GM12878 (cell line): ENCODE measurements at regions not wholly inside any gene's neighbourhood (a gene's known extent, or its start where the extent isn't known, plus 50 kb on each side); places are given as distances from the start of the nearest gene placed in this dataset.

Experiments used
- ATAC-seq: fragments of 200-7000 bp; cut with Tn5 transposase; 3 replicates; pipeline ENCODE4 v1.9.1; 2020; ENCODE audit warnings: mild to moderate bottlenecking, moderate library complexity
- BruUV-seq: library from RNA; stranded (reverse); fragments of 400-500 nt; replicated peaks from 2 replicates; lab custom pipeline; 2021; lab: Mats Ljungman, UMichigan
- CTCF ChIA-PET: fragments of 300-600 bp; sonication (Branson Sonifier 250); formaldehyde crosslinking; extraction: SDS; loops from one replicate; lab custom pipeline; 2021; ENCODE audit warnings: inconsistent platforms; lab: Yijun Ruan, JAX
- POLR2A ChIA-PET: fragments of 350-600 bp; formaldehyde crosslinking; extraction: SDS; loops from one replicate; lab custom pipeline; 2021; ENCODE audit warnings: inconsistent platforms; lab: Charles Lee
- RAD21 ChIA-PET: fragments of 300-600 bp; sonication (Branson Sonifier 250); formaldehyde crosslinking; loops from one replicate; lab custom pipeline; 2023; ENCODE audit warnings: antibody characterized with exemption; ENCODE audit not compliant: unreplicated experiment; lab: Charles Lee
- SMC1A ChIA-PET: fragments of 300-600 bp; sonication (Branson Sonifier 250); formaldehyde crosslinking; loops from one replicate; lab custom pipeline; 2023; ENCODE audit not compliant: unreplicated experiment, uncharacterized antibody; lab: Charles Lee
- DNase-seq: peaks from one replicate; pipeline ENCODE4 v3.0.0-alpha.2; 2011; ENCODE audit warnings: low read depth, low spot score
- FAIRE-seq: peaks from 3 replicates; lab custom pipeline; 2011; peaks lifted over from hg19 to GRCh38; lab: Jason Lieb, UNC
- H2AFZ ChIP-seq: 2 replicates; pipeline ENCODE4 v1.6.0; 2011; ENCODE audit warnings: low read depth, low read length, control low read depth; ENCODE audit not compliant: control insufficient read depth
- H3K27ac ChIP-seq: 2 replicates; pipeline ENCODE4 v1.5.1; 2011; ENCODE audit warnings: control low read depth; ENCODE audit not compliant: control insufficient read depth, insufficient read depth
- H3K27me3 ChIP-seq, 2 experiments: replicated peaks in 1 of 2; 2 replicates each; pipeline versions ENCODE4 v1.6.0 to v1.6.1; 2011; ENCODE audit warnings: low read length in 1 of 2; ENCODE audit not compliant: control insufficient read depth in 2 of 2, insufficient read depth in 2 of 2
- H3K36me3 ChIP-seq, 2 experiments: 2 replicates each; pipeline ENCODE4 v1.5.1; 2011; ENCODE audit warnings: low read length in 1 of 2; ENCODE audit not compliant: control insufficient read depth in 2 of 2, insufficient read depth in 2 of 2
- H3K4me1 ChIP-seq: 2 replicates; pipeline ENCODE4 v1.6.1; 2011; ENCODE audit warnings: mild to moderate bottlenecking, low read length, moderate library complexity, mixed read lengths; ENCODE audit not compliant: control insufficient read depth, insufficient read depth
- H3K4me2 ChIP-seq: 2 replicates; pipeline ENCODE4 v1.6.0; 2011; ENCODE audit warnings: control low read depth; ENCODE audit not compliant: control insufficient read depth, insufficient read depth
- H3K4me3 ChIP-seq: fragments of 200-600 bp; sonication (generic); 2 replicates; pipeline ENCODE4 v1.5.1; 2016
- H3K79me2 ChIP-seq: 2 replicates; pipeline ENCODE4 v1.6.0; 2011; ENCODE audit warnings: low read length; ENCODE audit not compliant: control insufficient read depth, insufficient read depth
- H3K9ac ChIP-seq: 2 replicates; pipeline ENCODE4 v1.8.0; 2011; ENCODE audit warnings: low read length, control low read depth, mixed read lengths; ENCODE audit not compliant: control insufficient read depth, insufficient read depth
- H3K9me3 ChIP-seq: replicated peaks from 3 replicates; pipeline ENCODE4 v1.5.1; 2011; ENCODE audit warnings: mild to moderate bottlenecking, low read length; ENCODE audit not compliant: control insufficient read depth, insufficient read depth
- H4K20me1 ChIP-seq: 2 replicates; pipeline ENCODE4 v1.6.0; 2011; ENCODE audit not compliant: control insufficient read depth, insufficient read depth
- BHLHE40 ChIP-seq, 2 experiments: fragments of 450-650 bp in 1 of 2; IDR thresholded peaks; 2 replicates each; pipeline ENCODE4 v1.6.1; 2011 to 2017; ENCODE audit warnings: low read depth in 2 of 2, borderline replicate concordance in 1 of 2, improper control_type of control experiment in 1 of 2, low read length in 1 of 2, mild to moderate bottlenecking in 1 of 2
- BRCA1 ChIP-seq: IDR thresholded peaks from 2 replicates; pipeline ENCODE4 v1.6.1; 2011; ENCODE audit warnings: low read depth, low read length, improper control_type of control experiment
- CEBPB ChIP-seq, 2 experiments: fragments of 150-350 bp in 1 of 2; IDR thresholded peaks; 2 replicates each; pipeline ENCODE4 v1.6.1; 2012 to 2014; ENCODE audit warnings: low read depth in 2 of 2, low read length in 2 of 2, borderline replicate concordance in 1 of 2, inconsistent platforms in 1 of 2
- NR2F1 ChIP-seq: fragments of 450-650 bp; conservative IDR thresholded peaks from 2 replicates; pipeline ENCODE4 v1.6.1; 2017; ENCODE audit warnings: mild to moderate bottlenecking
- NRF1 ChIP-seq: conservative IDR thresholded peaks from 2 replicates; pipeline ENCODE4 v1.6.1; 2011; ENCODE audit warnings: mild to moderate bottlenecking, low read depth, low read length, improper control_type of control experiment
- PML ChIP-seq: IDR thresholded peaks from 2 replicates; pipeline ENCODE4 v1.6.1; 2012; ENCODE audit warnings: low read length, inconsistent platforms
- RELA ChIP-seq: fragments of 450-650 bp; IDR thresholded peaks from 2 replicates; pipeline ENCODE4 v1.8.0; 2014; ENCODE audit warnings: borderline replicate concordance; ENCODE audit not compliant: partially characterized antibody
- SIX5 ChIP-seq: IDR thresholded peaks from 2 replicates; pipeline ENCODE4 v1.6.1; 2011; ENCODE audit warnings: mild to moderate bottlenecking, low read depth, low read length, moderate library complexity; ENCODE audit not compliant: severe bottlenecking
- SMC3 ChIP-seq: IDR thresholded peaks from 2 replicates; pipeline ENCODE4 v1.6.1; 2011; ENCODE audit warnings: low read length, improper control_type of control experiment, borderline replicate concordance
- ZNF24 ChIP-seq: fragments of 450-650 bp; IDR thresholded peaks from 2 replicates; pipeline ENCODE4 v1.6.1; 2017; ENCODE audit warnings: antibody characterized with exemption, mild to moderate bottlenecking
- ZZZ3 ChIP-seq: IDR thresholded peaks from 2 replicates; pipeline ENCODE4 v1.6.1; 2011; ENCODE audit warnings: low read depth; ENCODE audit not compliant: control insufficient read depth, insufficient read length
- WGBS: methylation state at CpG from one replicate; pipeline ENCODE4 v1.1.6; 2016; ENCODE audit warnings: low lambda C conversion rate; ENCODE audit not compliant: insufficient replicate concordance, insufficient coverage; ENCODE audit errors: missing lambda C conversion rate; 5-methylcytosine and 5-hydroxymethylcytosine counted together
- in situ Hi-C: fragments of 300-500 bp; cut with MboI; formaldehyde crosslinking; loops from 9 replicates; pipeline ENCODE4 v1.14.3; 2018; ENCODE audit warnings: mixed read lengths
- intact Hi-C: fragments of 100-400 bp; cut with micrococcal nuclease; formaldehyde crosslinking; loops from one replicate; pipeline ENCODE4 v1.14.2; 2022; ENCODE audit not compliant: unreplicated experiment
- TF ChIP-seq, protein P1 (sequence below): fragments of 450-650 bp; IDR thresholded peaks from 2 replicates; pipeline ENCODE4 v1.6.1; 2017; ENCODE audit warnings: mild to moderate bottlenecking, moderate library complexity
- TF ChIP-seq, protein P2 (sequence below): fragments of 450-650 bp; IDR thresholded peaks from 2 replicates; pipeline ENCODE4 v1.6.1; 2014; ENCODE audit warnings: mild to moderate bottlenecking
- TF ChIP-seq, protein P3 (sequence below): fragments of 450-650 bp; formaldehyde crosslinking; IDR thresholded peaks from 2 replicates; pipeline ENCODE4 v1.5.0; 2022; ENCODE audit warnings: mild to moderate bottlenecking, missing genetic modification characterization

DNA sequence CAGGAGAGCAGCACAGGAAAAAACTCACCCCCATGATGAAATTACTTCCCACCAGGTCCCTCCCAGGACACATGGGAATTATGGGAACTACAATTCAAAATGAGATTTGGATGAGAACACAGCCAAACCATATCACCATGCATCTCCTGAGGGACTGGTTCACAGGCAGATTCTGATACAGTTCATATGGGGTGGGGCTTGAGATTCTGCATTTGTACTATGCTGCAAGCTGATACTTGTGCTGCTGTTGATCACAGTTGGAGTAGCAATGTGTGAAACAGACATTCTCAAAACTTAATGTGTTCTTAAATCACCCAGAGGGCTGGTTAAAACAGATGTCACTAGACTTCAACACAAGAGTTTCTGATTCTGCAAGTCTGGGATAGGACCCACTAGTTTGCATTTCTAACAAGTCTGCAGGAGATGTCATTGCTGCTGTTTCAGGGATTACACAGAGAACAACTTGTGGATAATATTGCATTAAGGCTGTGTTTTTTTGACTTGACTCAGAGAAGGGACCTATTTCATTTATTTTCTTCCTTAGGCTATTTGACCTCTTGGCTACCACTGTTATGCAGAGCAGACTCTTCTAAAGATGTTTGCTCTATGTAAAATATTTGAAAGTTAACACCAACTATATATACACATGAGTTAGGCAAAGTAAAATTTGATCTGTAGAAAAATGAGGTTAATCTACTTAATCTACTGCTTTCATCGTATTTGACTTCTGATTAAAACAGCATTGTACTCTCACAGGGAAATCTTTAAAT is 194.2 kb upstream of the CNTN3 start (continued):
- TF ChIP-seq, protein P1, sequence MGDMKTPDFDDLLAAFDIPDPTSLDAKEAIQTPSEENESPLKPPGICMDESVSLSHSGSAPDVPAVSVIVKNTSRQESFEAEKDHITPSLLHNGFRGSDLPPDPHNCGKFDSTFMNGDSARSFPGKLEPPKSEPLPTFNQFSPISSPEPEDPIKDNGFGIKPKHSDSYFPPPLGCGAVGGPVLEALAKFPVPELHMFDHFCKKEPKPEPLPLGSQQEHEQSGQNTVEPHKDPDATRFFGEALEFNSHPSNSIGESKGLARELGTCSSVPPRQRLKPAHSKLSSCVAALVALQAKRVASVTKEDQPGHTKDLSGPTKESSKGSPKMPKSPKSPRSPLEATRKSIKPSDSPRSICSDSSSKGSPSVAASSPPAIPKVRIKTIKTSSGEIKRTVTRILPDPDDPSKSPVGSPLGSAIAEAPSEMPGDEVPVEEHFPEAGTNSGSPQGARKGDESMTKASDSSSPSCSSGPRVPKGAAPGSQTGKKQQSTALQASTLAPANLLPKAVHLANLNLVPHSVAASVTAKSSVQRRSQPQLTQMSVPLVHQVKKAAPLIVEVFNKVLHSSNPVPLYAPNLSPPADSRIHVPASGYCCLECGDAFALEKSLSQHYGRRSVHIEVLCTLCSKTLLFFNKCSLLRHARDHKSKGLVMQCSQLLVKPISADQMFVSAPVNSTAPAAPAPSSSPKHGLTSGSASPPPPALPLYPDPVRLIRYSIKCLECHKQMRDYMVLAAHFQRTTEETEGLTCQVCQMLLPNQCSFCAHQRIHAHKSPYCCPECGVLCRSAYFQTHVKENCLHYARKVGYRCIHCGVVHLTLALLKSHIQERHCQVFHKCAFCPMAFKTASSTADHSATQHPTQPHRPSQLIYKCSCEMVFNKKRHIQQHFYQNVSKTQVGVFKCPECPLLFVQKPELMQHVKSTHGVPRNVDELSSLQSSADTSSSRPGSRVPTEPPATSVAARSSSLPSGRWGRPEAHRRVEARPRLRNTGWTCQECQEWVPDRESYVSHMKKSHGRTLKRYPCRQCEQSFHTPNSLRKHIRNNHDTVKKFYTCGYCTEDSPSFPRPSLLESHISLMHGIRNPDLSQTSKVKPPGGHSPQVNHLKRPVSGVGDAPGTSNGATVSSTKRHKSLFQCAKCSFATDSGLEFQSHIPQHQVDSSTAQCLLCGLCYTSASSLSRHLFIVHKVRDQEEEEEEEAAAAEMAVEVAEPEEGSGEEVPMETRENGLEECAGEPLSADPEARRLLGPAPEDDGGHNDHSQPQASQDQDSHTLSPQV, result no peak
- no peak for TF ChIP-seq NRF1
- TF ChIP-seq, protein P2, sequence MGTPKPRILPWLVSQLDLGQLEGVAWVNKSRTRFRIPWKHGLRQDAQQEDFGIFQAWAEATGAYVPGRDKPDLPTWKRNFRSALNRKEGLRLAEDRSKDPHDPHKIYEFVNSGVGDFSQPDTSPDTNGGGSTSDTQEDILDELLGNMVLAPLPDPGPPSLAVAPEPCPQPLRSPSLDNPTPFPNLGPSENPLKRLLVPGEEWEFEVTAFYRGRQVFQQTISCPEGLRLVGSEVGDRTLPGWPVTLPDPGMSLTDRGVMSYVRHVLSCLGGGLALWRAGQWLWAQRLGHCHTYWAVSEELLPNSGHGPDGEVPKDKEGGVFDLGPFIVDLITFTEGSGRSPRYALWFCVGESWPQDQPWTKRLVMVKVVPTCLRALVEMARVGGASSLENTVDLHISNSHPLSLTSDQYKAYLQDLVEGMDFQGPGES, result no peak
- no peak for TF ChIP-seq NR2F1
- TF ChIP-seq SIX5, result no peak

DNA sequence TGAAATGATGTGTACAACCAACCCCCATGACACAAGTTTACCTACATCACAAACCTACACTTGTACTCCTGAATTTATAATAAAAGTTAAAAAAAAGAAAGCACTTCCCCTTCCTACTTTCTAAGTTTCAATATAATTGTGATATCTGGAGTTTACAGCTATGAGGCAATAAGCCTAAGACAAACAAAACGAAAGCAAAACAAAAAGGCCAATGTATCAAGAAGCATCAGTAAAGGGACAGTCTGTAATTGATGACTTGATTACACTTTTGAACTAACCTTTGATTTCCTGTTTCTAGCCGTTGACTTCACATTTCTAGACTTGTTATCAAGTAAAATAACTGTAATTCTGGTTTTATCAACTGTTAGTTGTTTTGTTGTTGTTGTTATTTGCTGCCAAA is 187.5 kb upstream of the CNTN3 start:
- FAIRE-seq (no peak), DNase-seq (no peak), ATAC-seq (peak; percentile 53; the same call in 2 of the 3 replicates)
- no peak overlapping the region for H3K4me2 ChIP-seq
- intact Hi-C loops (no loop called here), in situ Hi-C loops (no loop called here)
- no peaks in the 10 kb centered on the region for H3K4me1 ChIP-seq
- 3% methylated on average over 2 of the region's 2 CpGs for WGBS
- POLR2A ChIA-PET, result no interaction called here
- RAD21 ChIA-PET, result no interaction called here
- CTCF ChIA-PET, result no interaction called here
- no peak overlapping the region for H3K9ac ChIP-seq
- no peak overlapping the region for H3K4me3 ChIP-seq
- no peaks in the 10 kb centered on the region for H3K9me3 ChIP-seq
- SMC1A ChIA-PET, result no interaction called here
- H4K20me1 ChIP-seq, result no peaks in the 10 kb centered on the region
- no TSS peak for BruUV-seq
- no peak overlapping the region for H3K27ac ChIP-seq
- H3K79me2 ChIP-seq, result no peaks in the 10 kb centered on the region
- H3K27me3 ChIP-seq, result no peaks in the 10 kb centered on the region
- no peaks in the 10 kb centered on the region for H3K36me3 ChIP-seq
- no peak overlapping the region for H2AFZ ChIP-seq
- TF ChIP-seq ZNF24 (no peak), CEBPB (IDR thresholded peaks at IDR 0.05; ENCODE audit: borderline replicate concordance in 1 of 2, low read depth in 2 of 2, low read length in 2 of 2) (no peak), BRCA1 (no peak), RELA (no peak), BHLHE40 (IDR thresholded peaks at IDR 0.05; ENCODE audit: borderline replicate concordance in 1 of 2, low read depth in 2 of 2, low read length in 1 of 2) (no peak), SMC3 (no peak), ZZZ3 (no peak), PML (no peak)
- TF ChIP-seq, protein P3, sequence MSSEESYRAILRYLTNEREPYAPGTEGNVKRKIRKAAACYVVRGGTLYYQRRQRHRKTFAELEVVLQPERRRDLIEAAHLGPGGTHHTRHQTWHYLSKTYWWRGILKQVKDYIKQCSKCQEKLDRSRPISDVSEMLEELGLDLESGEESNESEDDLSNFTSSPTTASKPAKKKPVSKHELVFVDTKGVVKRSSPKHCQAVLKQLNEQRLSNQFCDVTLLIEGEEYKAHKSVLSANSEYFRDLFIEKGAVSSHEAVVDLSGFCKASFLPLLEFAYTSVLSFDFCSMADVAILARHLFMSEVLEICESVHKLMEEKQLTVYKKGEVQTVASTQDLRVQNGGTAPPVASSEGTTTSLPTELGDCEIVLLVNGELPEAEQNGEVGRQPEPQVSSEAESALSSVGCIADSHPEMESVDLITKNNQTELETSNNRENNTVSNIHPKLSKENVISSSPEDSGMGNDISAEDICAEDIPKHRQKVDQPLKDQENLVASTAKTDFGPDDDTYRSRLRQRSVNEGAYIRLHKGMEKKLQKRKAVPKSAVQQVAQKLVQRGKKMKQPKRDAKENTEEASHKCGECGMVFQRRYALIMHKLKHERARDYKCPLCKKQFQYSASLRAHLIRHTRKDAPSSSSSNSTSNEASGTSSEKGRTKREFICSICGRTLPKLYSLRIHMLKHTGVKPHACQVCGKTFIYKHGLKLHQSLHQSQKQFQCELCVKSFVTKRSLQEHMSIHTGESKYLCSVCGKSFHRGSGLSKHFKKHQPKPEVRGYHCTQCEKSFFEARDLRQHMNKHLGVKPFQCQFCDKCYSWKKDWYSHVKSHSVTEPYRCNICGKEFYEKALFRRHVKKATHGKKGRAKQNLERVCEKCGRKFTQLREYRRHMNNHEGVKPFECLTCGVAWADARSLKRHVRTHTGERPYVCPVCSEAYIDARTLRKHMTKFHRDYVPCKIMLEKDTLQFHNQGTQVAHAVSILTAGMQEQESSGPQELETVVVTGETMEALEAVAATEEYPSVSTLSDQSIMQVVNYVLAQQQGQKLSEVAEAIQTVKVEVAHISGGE (CRISPR knock-in tag), result no peak
